GM10266 (cell line): ENCODE measurements at regions not wholly inside any gene's neighbourhood (a gene's known extent, or its start where the extent isn't known, plus 50 kb on each side); places are given as distances from the start of the nearest gene placed in this dataset.

Experiments used
- DNase-seq: peaks from one replicate; pipeline ENCODE4 v3.0.0; 2012; ENCODE audit errors: extremely low spot score
- TF ChIP-seq, protein P1 (sequence below): IDR thresholded peaks from 2 replicates; pipeline ENCODE4 v1.5.1; 2012; ENCODE audit warnings: mild to moderate bottlenecking, low read depth; ENCODE audit not compliant: control insufficient read depth, insufficient read depth; ENCODE audit errors: missing control alignments

DNA sequence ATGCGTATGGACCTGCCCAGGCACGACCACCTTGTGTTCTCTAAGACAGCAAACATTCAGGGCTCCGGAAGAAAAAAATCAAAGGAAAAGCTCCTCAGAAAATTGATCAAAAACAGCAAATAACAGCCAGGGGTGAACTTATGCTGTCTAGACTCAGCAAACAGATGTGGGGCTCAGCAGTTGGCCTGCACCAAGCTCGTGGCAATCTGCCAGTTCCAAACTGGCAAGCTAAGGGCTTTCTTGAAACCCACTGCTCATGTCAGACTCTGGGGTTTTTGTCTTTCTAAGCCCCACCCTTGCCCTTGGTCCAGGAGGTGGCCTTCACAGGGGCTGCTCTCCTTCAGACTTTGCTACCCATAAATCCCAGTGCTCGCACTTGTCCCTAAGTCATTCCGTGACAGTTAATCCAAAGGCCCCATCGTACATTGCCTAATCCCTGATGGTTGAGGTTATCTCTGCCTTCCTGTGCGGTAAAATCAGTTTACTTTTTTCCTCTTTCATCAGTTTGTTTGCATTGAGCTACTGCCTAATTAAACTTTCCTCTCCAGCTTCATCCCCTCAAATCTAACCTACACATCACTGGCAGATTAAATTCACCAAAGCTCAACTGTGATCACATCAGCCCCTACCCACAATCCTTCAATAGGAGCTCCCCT, 408.0 kb downstream of the LRATD1 start:
- DNase-seq: no peak
- TF ChIP-seq, protein P1, sequence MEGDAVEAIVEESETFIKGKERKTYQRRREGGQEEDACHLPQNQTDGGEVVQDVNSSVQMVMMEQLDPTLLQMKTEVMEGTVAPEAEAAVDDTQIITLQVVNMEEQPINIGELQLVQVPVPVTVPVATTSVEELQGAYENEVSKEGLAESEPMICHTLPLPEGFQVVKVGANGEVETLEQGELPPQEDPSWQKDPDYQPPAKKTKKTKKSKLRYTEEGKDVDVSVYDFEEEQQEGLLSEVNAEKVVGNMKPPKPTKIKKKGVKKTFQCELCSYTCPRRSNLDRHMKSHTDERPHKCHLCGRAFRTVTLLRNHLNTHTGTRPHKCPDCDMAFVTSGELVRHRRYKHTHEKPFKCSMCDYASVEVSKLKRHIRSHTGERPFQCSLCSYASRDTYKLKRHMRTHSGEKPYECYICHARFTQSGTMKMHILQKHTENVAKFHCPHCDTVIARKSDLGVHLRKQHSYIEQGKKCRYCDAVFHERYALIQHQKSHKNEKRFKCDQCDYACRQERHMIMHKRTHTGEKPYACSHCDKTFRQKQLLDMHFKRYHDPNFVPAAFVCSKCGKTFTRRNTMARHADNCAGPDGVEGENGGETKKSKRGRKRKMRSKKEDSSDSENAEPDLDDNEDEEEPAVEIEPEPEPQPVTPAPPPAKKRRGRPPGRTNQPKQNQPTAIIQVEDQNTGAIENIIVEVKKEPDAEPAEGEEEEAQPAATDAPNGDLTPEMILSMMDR: no peak

DNA sequence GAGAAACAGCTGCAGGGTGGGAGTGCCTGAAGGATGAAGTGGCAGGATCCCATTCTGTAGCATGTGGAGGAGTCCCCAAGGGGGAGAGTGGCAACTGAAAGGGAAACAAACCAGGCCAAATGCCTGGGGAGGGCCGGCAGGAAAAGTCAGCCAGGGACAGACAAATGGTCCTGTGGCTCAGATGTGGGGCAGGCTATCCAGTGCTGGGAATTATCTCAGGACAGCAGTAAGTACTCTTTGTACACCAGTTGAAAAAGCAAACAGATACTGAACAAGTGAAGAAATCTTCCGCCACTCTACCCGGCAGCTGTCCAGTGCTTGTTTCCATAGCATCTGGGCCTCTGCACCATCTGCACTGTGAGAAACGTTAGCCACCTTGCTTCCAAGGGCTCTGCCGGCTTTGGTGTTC, 408.9 kb downstream of the LRATD1 start:
- TF ChIP-seq, protein P1: no peak
- no peak for DNase-seq

DNA sequence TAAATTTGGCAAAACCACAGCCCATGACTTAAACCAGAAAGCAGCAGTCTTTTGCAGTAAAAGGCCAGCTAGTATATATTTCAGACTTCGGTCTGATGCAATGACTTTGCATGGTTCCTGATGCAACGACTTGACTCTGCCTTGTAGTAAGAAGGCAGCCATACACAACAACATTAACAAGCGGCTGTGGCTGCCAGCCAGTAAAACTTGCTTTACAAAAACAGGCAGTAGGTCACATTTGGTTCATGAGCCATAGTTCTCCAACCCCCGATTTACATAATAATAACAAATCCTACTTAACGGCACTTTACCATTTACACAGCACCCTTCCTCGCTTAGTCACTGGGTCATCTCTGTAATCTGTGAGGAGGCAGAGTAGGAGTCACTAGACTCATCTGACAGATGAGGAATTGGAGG, 410.3 kb downstream of the LRATD1 start:
- DNase-seq: no peak
- TF ChIP-seq, protein P1: no peak

DNA sequence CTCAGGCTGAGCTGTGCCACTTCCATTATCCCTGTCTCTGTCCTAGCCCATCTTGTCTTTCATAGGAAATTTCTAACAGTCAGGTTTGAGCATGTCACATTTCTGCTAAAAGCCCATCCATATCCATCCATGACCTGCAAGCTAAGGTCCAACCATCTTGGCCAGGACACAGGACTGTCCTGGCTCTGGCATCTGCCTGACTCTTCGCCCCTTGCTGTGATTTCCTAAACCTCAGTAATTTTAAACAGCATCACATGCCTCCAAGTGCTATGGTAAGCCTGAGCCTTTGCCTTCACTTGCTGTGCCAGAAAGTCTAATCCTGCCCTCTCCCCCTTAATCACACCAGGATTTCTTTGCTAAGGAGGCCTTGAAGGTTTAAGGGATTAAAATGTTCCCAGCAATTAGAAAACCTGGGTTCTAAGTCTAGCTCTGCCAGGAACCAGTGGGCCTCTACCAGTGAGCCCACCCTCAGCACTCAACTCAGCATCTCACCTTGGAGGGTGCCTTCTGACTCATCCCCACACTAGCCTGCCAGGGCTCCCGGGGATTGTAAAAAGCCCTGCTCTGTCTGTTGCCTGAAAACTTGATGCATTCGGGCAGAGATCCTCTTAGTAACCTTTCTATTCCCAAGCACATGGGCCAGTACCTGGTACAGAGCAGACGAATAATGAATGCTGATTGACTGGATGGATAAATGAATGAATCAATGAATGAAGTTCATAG, 411.0 kb downstream of the LRATD1 start:
- DNase-seq: no peak
- TF ChIP-seq, protein P1: no peak

DNA sequence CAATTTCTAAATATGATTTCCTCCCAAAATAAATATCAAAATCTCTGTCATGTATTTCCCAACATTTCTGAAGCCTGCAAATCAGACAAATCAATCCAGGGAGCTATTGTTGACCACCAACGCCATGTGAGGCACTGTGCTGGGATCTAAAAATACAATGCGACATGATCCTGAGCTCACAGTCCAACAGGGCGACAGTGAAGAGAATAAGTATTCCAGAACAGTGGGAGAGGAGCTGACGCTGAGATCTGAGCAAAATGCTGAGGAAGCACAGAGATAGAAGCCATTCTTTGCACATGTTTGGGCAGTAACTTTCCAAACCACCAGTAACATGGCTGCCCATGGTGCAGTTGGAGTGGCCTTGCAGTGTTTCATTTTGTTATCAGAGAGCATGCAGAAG, 412.5 kb downstream of the LRATD1 start:
- DNase-seq: no peak
- TF ChIP-seq, protein P1: no peak

DNA sequence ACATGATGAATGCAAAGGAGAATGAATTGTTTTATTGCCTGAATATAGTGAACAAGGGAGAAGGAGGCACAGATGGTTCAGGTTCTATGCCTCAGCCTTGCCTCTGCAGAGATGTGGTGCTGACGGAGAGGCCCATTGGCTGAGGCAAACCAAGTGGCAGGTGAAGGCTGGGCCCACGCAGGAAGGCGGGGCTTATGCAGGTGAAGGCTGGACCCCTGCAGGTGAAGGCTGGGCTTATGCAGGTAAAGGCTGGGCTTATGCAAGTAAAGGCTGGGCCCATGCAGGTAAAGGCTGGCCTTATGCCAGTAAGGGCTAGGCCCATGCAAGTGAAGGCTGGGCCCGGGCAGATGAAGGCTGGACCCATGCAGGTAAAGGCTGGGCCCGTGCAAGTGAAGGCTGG, 414.7 kb downstream of the LRATD1 start:
- TF ChIP-seq, protein P1: no peak
- no peak for DNase-seq

DNA sequence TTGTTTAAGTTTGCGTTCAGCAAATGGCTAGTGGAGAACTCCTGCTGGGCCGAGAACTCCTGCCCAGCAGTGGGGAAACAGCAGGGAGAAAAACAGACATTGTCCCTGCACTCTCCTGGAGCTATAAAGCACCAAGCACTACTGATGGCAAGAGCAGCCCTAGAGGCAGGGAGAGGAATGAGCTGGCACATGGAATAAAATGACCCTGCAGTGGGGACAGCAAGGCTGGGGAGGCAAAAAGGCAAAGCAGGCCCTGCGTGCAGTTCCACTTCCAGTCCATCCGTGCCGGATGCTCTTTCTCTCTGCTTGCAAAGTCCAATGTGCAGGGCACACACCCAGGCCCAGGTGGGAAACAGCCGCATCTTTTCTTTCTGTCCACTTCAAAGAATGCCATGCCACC, 415.5 kb downstream of the LRATD1 start:
- TF ChIP-seq, protein P1: no peak
- DNase-seq: no peak
